Loucy (cell line): ENCODE measurements at regions not wholly inside any gene's neighbourhood (a gene's known extent, or its start where the extent isn't known, plus 50 kb on each side); places are given as distances from the start of the nearest gene placed in this dataset.

Experiments
- H2AFZ ChIP-seq: fragments of 200-600 bp; sonication (generic); 2 replicates; pipeline ENCODE4 v1.6.0; 2016; ENCODE audit warnings: antibody characterized with exemption, mild to moderate bottlenecking, low read length, moderate library complexity
- H3F3A ChIP-seq: fragments of 200-600 bp; 2 replicates; pipeline ENCODE4 v1.6.0; 2016; ENCODE audit warnings: antibody characterized with exemption, low read depth, mild to moderate bottlenecking
- H3K27me3 ChIP-seq: fragments of 200-600 bp; sonication (generic); 2 replicates; pipeline ENCODE4 v1.6.1; 2014; ENCODE audit warnings: low read length, mild to moderate bottlenecking; ENCODE audit not compliant: insufficient read depth, poor library complexity, severe bottlenecking
- H3K36me3 ChIP-seq: fragments of 200-600 bp; sonication (generic); 2 replicates; pipeline ENCODE4 v1.6.1; 2016; ENCODE audit warnings: low read length; ENCODE audit not compliant: insufficient read depth
- H3K4me1 ChIP-seq: fragments of 200-600 bp; sonication (generic); 2 replicates; pipeline ENCODE4 v1.5.1; 2014; ENCODE audit warnings: low read length, mild to moderate bottlenecking; ENCODE audit not compliant: insufficient read depth, poor library complexity, severe bottlenecking
- H3K4me2 ChIP-seq: fragments of 200-600 bp; sonication (generic); 2 replicates; pipeline ENCODE4 v1.6.0; 2014; ENCODE audit warnings: antibody characterized with exemption, low read length, low read depth, mild to moderate bottlenecking; ENCODE audit not compliant: poor library complexity, severe bottlenecking
- H3K4me3 ChIP-seq: fragments of 200-600 bp; sonication (generic); 2 replicates; pipeline ENCODE4 v1.5.1; 2014; ENCODE audit warnings: low read length, mild to moderate bottlenecking, mixed read lengths; ENCODE audit not compliant: poor library complexity, severe bottlenecking
- H3K79me2 ChIP-seq: fragments of 200-600 bp; sonication (generic); 2 replicates; pipeline ENCODE4 v1.6.1; 2014; ENCODE audit warnings: low read length; ENCODE audit not compliant: insufficient read depth
- H3K9ac ChIP-seq: fragments of 200-600 bp; sonication (generic); 2 replicates; pipeline ENCODE4 v1.6.0; 2014; ENCODE audit warnings: mild to moderate bottlenecking, low read depth, low read length, moderate library complexity; ENCODE audit not compliant: poor library complexity, severe bottlenecking
- H3K9me2 ChIP-seq: fragments of 200-600 bp; sonication (generic); replicated peaks from 2 replicates; pipeline ENCODE4 v1.6.1; 2016; ENCODE audit warnings: low read depth, low read length, mixed read lengths
- H3K9me3 ChIP-seq: fragments of 200-600 bp; sonication (generic); 2 replicates; pipeline ENCODE4 v1.6.1; 2014; ENCODE audit warnings: mild to moderate bottlenecking, antibody characterized with exemption, low read length, low read depth; ENCODE audit not compliant: insufficient read depth
- H4K20me1 ChIP-seq: fragments of 200-600 bp; sonication (generic); 2 replicates; pipeline ENCODE4 v1.6.0; 2014; ENCODE audit warnings: antibody characterized with exemption, low read length, mild to moderate bottlenecking; ENCODE audit not compliant: insufficient read depth, poor library complexity, severe bottlenecking
- EZH2phosphoT487 ChIP-seq: fragments of 200-600 bp; IDR thresholded peaks from 2 replicates; pipeline ENCODE4 v1.6.1; 2018; ENCODE audit warnings: antibody characterized with exemption, mild to moderate bottlenecking, moderate library complexity, borderline replicate concordance
- TF ChIP-seq, protein P1 (sequence below): fragments of 200-600 bp; sonication (generic); conservative IDR thresholded peaks from 2 replicates; pipeline ENCODE4 v1.5.1; 2014; ENCODE audit warnings: mild to moderate bottlenecking, antibody characterized with exemption, low read length

DNA sequence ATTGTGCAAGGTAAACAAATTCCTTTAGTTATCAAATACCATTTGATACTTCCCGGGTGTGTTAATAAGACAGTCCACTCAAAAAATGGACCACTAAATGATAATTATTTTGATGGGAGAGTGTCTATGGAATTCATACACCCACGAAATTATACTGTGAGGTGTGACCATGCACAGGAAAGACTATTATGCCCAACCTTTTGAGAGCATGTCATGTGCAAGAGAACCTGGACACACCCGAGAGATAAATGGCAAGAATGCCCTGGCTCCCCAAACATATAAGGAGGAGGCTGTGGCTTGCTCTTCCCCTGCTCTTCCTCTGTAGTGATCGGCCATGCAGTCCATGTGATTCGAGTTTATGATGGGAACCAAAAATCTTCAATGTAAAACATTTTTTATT is 119.5 kb upstream of the BCL2L14 start:
- TF ChIP-seq, protein P1, sequence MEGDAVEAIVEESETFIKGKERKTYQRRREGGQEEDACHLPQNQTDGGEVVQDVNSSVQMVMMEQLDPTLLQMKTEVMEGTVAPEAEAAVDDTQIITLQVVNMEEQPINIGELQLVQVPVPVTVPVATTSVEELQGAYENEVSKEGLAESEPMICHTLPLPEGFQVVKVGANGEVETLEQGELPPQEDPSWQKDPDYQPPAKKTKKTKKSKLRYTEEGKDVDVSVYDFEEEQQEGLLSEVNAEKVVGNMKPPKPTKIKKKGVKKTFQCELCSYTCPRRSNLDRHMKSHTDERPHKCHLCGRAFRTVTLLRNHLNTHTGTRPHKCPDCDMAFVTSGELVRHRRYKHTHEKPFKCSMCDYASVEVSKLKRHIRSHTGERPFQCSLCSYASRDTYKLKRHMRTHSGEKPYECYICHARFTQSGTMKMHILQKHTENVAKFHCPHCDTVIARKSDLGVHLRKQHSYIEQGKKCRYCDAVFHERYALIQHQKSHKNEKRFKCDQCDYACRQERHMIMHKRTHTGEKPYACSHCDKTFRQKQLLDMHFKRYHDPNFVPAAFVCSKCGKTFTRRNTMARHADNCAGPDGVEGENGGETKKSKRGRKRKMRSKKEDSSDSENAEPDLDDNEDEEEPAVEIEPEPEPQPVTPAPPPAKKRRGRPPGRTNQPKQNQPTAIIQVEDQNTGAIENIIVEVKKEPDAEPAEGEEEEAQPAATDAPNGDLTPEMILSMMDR: no peak
- no peak for TF ChIP-seq EZH2phosphoT487
- H3K9me3 ChIP-seq: no peaks in the 10 kb centered on the region
- peaks cover 25% of the 10 kb centered on the region for H3K4me1 ChIP-seq
- no peaks in the 10 kb centered on the region for H3F3A ChIP-seq
- no peak overlapping the region for H2AFZ ChIP-seq
- no peaks in the 10 kb centered on the region for H3K9me2 ChIP-seq
- no peaks in the 10 kb centered on the region for H3K79me2 ChIP-seq
- no peaks in the 10 kb centered on the region for H4K20me1 ChIP-seq
- H3K9ac ChIP-seq: no peak overlapping the region
- H3K4me3 ChIP-seq: no peak overlapping the region
- H3K27me3 ChIP-seq: no peaks in the 10 kb centered on the region
- H3K36me3 ChIP-seq: no peaks in the 10 kb centered on the region
- H3K4me2 ChIP-seq: no peak overlapping the region

DNA sequence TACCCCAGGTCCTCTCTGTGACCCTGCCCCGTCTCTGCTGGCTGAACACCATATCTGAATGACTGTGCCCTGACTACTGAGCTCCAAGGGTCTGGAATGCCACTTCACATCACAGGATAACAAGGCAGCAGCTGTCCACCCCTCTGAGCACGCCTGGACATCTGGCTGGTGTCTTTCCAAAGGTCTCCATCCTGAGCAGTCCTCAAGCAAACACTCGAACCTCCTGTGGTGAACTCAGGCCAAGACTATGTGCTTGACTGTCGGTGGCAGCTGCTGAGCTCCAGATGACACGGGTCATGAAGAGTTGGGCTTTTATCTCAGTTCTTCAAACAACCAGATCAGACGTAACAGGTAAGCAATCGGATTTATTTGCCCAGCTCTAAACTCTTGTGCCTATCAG is 117.2 kb upstream of the BCL2L14 start:
- H3K9me3 ChIP-seq: no peaks in the 10 kb centered on the region
- H3K27me3 ChIP-seq: no peaks in the 10 kb centered on the region
- no peaks in the 10 kb centered on the region for H3K79me2 ChIP-seq
- H3K9ac ChIP-seq: peak overlapping the region; percentile 50
- TF ChIP-seq, protein P1: no peak
- TF ChIP-seq EZH2phosphoT487: no peak
- H3K36me3 ChIP-seq: no peaks in the 10 kb centered on the region
- H3K4me1 ChIP-seq: peaks cover 25% of the 10 kb centered on the region
- H3K9me2 ChIP-seq: no peaks in the 10 kb centered on the region
- no peaks in the 10 kb centered on the region for H4K20me1 ChIP-seq
- H2AFZ ChIP-seq: peak overlapping the region; percentile 85; the same call in 1 of the 2 replicates
- H3K4me2 ChIP-seq: peak overlapping the region; percentile 39
- H3K4me3 ChIP-seq: no peak overlapping the region
- H3F3A ChIP-seq: no peaks in the 10 kb centered on the region

DNA sequence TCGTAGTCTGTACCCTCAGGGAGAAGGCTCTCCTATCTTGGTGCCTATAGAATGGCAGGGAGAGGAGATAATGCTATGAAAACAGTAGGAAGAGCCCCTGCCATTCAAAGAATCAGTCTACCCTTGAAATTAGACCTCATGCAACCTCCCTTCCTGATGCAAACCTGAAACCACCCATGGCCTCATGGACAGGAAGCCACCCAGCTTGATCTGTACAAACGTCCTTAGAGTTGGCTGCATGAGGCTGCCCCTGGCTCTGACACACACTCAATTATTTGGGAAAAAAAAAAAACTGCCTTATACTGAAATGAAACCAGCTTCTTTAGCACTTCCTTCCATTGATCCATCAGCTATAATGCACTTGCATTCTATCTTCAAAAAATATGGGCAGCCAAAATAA is 116.6 kb upstream of the BCL2L14 start:
- H3K79me2 ChIP-seq: no peaks in the 10 kb centered on the region
- no peaks in the 10 kb centered on the region for H3F3A ChIP-seq
- peak overlapping the region; percentile 85 for H2AFZ ChIP-seq
- H3K4me3 ChIP-seq: peak overlapping the region; percentile 35
- no peaks in the 10 kb centered on the region for H3K9me3 ChIP-seq
- H3K9ac ChIP-seq: peak overlapping the region; percentile 50
- TF ChIP-seq, protein P1: no peak
- TF ChIP-seq EZH2phosphoT487: no peak
- H3K27me3 ChIP-seq: no peaks in the 10 kb centered on the region
- H3K4me2 ChIP-seq: peak overlapping the region; percentile 39
- no peaks in the 10 kb centered on the region for H3K36me3 ChIP-seq
- peaks cover 31% of the 10 kb centered on the region for H3K4me1 ChIP-seq
- H3K9me2 ChIP-seq: no peaks in the 10 kb centered on the region
- H4K20me1 ChIP-seq: no peaks in the 10 kb centered on the region
